ENCODE measurements at regions not wholly inside any gene's neighbourhood (a gene's known extent, or its start where the extent isn't known, plus 50 kb on each side); places are given as distances from the start of the nearest gene placed in this dataset.
"Not testable (repeated sequence)": the region's sequence is repeated elsewhere in the genome, so short reads cannot be mapped to it uniquely, and the experiment has no call there.

DNA sequence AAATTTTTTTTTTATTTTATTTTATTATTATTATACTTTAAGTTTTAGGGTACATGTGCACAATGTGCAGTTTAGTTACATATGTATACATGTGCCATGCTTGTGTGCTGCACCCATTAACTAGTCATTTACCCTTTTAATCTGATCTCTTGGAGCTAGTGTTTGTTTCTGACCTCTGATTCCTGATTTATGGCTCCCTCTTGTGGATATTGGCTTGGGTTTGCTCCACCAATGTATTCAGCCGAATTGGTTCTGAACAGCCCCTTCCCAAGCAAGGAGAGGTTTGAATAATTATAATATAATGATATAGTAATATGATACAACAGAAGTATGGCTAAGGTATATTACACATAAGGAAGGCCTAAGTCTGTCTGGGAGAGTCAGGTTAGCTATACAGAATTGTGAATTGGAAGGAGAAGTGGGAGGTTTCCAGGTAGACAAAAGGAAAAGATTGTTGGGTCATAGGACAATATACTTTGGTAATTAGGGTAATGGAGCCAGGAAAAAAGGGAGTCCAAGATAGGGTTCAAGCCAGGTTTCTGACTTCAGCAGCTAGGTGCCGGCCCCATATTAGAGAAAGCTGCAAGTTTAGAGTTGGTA, 53.1 kb upstream of the HMCN1 start:
- no peak for DNase-seq

DNA sequence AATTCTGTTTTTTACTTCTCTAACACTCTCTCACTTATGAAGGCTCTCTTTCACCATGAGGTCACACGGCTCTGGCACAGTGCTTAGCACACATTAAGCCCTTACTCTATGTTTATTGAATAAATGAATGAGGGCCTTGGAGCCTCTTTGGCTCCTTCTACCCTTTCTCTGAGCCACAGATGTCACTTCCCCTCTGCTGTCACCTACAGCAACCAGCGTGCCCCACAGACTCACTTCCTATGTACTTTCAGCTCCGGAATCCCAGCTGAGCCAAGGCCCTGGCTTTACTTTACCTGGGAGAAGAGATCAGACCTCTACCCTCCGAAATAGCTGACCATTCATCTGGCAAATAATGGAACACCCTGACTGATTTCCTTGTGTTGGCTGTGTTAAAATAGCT, 53.7 kb upstream of the HMCN1 start:
- no peak for DNase-seq

DNA sequence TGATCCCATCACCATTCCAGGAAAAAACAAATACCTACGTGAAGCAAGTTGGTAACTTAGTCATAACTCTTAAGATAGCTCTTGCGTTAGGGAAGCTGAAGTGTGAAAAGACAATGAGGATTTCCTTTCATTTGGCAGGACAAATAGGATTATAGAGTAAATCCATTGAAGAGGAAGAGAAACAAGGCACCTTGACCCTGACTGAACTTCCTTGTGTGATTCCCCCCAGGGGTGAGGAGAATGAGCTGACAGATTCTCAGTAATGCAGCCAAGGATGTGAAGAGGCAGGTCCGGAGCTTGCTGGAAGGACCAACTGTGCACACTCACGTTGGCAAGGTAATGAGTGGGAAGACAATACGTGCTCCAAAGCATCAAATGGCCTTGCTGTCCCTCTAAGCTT, 55.0 kb upstream of the HMCN1 start:
- no peak for DNase-seq

- DNase-seq, result no peak
Observed at GRCh38 chr1:185676969-185677368, 57.2 kb upstream of the HMCN1 start.

DNA sequence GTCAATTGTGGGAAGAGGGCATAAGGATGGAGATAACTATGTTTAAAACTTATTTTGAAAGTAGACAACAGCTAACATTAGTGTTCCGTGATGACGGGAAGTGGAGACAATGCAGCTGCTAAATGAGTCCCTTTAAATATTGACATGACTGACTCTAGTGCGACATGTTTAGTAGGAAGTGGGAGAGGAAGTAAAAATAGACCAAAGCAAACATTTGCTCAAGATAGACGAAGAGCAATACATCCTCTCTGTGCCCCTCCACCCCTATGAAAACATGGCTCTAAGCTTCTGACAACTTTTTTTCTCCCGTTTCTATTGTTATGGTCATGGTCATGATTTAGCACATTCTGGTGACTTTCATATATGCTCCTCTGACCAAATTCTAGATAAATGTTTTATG, 60.0 kb upstream of the HMCN1 start:
- DNase-seq, result no peak

DNA sequence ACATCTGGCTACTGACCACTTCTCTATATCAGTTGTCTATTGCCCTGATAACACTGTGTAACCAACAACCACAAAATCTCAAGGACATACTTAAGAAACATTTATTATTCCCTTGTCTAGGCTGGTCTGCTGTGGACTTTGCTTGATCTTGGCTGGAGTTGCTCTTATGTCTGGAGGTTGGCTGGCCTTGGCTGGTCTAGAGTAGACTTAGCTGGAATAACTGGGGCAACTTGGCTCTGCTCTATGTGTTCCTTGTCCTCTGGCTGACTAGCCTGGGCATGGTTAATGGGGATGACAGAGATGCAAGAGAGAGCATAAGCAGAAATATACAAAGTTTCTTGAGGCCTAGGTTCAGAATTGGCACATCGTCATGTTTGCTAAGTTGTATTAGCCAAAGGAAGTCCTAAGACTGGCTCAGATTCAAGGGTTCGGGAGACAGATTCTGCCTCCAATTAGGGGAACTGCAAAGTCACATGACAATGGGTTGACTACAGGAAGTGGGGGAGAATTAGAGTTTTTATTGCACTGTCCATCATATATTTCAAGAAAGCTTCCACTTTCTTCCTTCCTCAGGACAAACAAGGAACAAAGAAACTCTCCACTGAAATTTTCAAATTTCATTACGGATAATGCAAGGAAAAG, 61.4 kb upstream of the HMCN1 start:
- no peak for DNase-seq

DNA sequence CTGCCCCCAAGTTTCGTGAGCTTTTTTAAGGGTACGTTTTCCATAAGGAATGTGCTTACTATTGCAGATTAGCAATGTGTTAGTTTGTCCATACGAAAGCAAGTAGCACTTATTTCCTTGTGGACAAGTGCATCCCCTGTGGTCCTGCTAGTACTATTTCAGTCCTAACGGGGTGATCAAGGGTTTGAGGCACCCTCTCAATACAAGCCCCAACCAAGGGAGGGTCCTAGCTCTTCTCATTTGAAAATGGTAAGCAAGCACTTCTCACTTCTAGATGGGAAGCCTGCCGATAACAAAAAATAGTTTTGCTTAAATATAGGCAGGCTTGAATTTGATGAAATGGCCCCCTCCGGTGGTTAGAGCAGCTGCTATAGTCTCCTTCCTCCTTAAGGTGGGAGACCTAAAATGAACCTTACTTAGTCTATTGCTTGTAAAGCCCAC, 64.0 kb upstream of the HMCN1 start:
- DNase-seq, result peak; percentile 21

GRCh38 chr1:185668013-185668412, 66.2 kb upstream of the HMCN1 start:
- DNase-seq, result no peak

DNA sequence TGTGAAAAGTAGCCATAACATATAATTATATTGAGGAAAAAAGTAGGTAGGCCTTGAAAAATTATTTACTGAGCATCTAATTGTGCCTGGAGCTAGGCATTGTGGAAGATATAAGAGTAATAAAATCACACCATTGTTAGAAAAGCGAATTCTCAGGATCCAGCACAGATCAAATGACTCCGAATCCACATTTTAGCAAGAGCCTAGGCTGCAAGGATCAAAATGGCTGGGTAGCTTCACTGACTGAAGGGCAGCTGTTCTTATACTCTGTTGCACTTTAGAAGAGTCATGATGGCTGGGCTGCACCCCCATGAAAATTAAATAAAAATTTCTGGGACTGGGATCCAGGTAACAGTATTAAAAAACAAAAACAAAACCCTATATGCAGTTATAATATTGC, 67.6 kb upstream of the HMCN1 start:
- DNase-seq, result no peak

DNA sequence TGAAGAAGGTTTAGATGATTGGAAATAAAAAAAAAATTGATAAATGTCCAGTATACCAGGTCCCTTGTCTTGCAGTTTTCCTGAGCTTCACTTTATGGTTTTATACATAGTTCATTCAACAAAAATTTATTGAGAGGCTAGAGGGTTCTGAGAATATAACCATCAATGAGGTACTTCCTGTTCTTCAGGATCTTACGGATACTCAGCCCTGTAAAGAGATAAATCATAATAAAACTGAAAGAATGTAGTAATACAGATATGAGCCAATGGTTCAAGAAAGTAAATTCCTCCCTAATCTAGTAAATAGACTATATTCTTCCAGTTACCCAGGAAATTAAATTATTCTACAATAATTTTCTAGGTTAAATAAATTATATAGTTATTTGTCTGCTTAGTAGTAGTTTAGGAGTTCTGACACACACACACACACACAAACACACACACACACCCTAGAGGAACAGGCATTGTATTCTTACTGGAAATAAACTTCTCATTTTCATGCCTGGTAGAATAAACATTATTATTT, 70.4 kb upstream of the HMCN1 start:
- no peak for DNase-seq

DNA sequence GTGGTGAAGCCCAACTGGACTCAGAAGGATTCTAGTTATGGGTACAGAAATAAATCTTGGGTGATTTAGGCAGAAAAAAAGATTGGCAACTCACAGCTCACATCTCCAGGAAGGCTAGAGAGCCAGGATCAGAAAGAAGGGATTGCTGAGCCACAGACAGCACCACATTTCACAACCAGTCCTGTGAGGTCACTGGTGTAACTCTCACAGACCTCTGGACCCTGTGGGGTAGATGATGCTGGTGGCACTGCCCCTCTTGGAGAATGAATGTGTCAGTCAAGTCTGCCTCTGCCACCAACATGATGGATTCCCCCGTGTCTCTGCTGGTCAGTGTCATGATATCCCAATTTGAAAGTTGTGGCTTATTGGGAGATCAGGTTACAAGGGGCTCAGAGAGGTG, 70.9 kb upstream of the HMCN1 start:
- no peak for DNase-seq

DNA sequence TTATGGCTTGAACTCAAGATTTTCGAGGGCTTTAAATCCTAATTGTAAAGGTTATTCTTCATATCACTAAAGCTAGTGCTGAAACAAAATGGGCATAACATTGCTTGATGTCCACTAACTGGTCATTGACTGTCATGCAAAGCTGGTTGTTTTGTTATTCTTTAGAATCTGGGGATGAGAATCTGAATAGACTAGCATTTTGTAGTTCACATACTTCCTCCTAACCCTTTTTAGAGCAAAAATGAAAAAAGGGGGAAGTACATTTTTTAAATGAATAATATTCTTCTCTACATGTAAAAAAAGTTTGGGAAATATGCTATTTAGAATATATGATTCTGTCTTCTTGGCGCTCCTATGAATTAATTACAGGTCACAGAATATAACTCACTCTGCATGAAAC, 72.2 kb upstream of the HMCN1 start:
- no peak for DNase-seq

GRCh38 chr1:185656663-185657062, 77.5 kb upstream of the HMCN1 start:
- DNase-seq, result no peak

DNA sequence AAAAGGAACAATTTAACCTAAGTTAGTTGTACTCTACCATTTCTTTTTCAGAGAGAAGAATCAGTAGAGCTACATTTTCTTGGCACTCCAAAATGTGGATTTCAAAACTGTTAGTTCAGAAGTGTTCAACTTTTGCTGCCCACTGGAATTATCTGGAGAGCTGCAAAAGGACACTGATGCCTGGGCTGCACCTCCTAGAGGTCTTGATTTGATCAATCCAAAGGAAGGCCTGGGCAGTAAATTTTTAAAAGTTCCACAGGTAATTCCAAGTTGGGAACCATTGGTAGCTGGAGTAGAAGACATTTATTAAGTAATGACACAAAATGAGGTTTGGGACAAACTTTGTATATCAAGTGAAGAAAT, 79.3 kb upstream of the HMCN1 start:
- no peak for DNase-seq

DNA sequence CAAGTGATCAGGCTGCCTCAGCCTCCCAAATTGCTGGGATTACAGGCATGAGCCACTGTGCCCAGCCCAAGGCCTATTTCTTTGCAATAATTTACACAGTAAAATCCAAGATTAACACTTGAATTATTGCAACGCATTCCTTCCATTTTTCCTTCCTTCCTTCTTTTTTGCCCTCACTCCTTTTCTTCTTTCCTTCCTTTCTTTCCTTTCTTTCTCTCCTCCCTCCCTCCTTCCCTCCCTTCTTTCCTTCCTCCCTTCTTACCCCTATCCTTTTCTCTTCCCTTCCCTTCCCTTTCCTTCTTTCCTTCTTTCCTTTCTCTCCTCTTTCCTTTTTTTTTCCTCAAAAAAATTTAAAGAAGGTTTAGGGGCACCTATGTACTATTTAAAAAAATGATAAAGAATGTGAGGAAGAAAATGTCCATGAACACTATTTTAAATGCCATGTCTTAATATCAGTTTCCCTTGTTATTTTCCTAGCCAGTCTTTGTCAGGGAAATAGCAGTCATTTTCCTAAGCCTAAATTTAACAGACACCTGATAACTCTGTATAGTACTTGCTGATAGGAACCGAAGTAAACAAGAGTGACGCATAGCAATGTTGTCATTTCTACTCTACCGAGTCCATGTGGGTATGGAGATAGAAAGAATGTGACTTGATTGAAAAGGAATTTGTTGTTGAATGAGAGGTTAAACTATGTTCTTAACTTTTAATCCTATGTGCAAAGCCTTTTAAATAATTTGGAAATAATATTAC, 79.8 kb upstream of the HMCN1 start:
- no peak for DNase-seq

- no peak for DNase-seq
Observed at GRCh38 chr1:185653615-185654014, 80.6 kb upstream of the HMCN1 start.

GRCh38 chr1:185652348-185652747, 81.8 kb upstream of the HMCN1 start:
- no peak for DNase-seq

- no peak for DNase-seq
Observed at GRCh38 chr1:185650602-185651230, 83.5 kb upstream of the HMCN1 start.

DNA sequence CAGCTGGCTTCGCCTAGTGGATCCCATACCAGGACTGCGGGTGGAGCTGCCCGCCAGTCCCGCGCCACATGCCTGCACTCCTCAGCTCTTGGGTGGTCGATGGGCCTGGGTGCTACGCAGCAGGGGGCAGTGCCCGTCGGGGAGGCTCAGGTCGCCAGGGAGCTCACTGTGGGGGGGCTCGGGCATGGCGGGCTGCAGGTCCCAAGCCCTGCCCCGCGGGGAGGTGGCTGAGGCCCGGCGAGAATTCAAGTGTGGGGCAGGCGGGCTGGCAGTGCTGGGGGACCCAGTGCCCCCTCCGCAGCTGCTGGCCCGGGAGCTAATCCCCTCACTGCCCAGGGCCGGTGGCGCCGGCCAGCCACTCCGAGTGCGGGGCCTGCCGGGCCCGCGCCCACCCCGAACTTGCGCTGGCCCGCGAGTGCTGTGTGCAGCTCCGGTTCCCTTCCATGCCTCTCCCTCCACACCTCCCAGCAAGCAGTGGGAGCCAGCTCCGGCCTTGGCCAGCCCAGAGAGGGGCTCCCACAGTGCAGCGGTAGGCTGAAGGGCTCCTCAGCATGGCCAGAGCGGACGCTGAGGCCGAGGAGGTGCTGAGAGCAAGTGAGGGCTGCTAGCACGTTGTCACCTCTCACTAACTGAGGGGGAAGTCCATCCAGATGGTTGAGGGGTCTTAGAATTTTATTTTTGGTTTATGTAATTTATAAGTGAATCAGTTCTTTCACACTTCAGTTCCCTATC, 85.2 kb upstream of the HMCN1 start:
- no peak for DNase-seq

DNA sequence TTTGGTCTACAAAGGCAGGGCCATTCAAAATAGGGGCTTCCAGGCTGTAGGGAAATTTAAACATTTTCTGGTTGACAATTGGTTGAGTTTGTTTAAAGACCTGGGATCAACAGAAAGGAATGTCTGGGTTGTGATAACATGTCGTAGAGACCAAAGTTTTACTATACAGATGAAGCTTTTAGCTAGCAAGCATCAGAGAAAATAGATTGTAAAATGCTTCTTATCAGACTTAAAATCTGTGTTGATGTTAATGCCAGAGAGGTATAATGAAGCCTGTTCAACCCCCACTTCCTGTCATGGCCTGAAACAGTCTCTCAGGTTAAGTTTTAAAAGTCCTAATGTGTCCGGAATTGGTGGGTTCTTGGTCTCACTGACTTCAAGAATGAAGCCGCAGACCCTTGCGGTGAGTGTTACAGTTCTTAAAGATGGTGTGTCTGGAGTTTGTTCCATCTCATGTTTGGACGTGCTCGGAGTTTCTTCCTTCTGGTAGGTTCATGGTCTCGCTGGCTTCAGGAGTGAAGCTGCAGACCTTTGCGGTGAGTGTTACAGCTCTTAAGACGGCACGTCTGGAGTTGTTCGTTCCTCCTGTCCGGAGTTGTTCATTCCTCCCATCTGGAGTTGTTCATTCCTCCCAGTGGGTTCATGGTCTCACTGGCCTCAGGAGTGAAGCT, 86.5 kb upstream of the HMCN1 start:
- not testable (repeated sequence) for DNase-seq

- DNase-seq, result no peak
Observed at GRCh38 chr1:185646202-185646683, 87.9 kb upstream of the HMCN1 start.

GRCh38 chr1:185645686-185646085, 88.5 kb upstream of the HMCN1 start:
- DNase-seq, result no peak
